Activated CD8-positive, alpha-beta memory T cell treated with anti-CD3 and anti-CD28 coated beads, Interleukin-2, amount 10 ng/mL, durations not matched to agents 7 days and 5 days (primary cell): ENCODE measurements at regions not wholly inside any gene's neighbourhood (a gene's known extent, or its start where the extent isn't known, plus 50 kb on each side); places are given as distances from the start of the nearest gene placed in this dataset.

Experiments
- ATAC-seq: fragments of 150-1000 bp; cut with Tn5 transposase; one replicate; pipeline ENCODE4 v1.10.0; 2021; ENCODE audit warnings: moderate library complexity
- CTCF ChIA-PET: fragments of 350-600 bp; sonication (Branson Sonifier 250); formaldehyde crosslinking; loops from one replicate; lab custom pipeline; 2021; ENCODE audit warnings: antibody characterized with exemption; lab: Charles Lee
- DNase-seq: peaks from one replicate; pipeline ENCODE4 v3.0.0-alpha.2; 2020
- H3K27ac Mint-ChIP-seq: one replicate; pipeline ENCODE4 v1.8.0; 2021; ENCODE audit warnings: mild to moderate bottlenecking, mixed read lengths
- H3K27me3 Mint-ChIP-seq: one replicate; pipeline ENCODE4 v1.8.0; 2021; ENCODE audit warnings: mixed read lengths
- H3K36me3 Mint-ChIP-seq: one replicate; pipeline ENCODE4 v1.8.0; 2021; ENCODE audit warnings: mild to moderate bottlenecking, mixed read lengths
- H3K4me1 Mint-ChIP-seq: one replicate; pipeline ENCODE4 v1.8.0; 2021; ENCODE audit warnings: mixed read lengths
- H3K4me3 Mint-ChIP-seq: one replicate; pipeline ENCODE4 v1.8.0; 2021; ENCODE audit warnings: mild to moderate bottlenecking, moderate library complexity, mixed read lengths
- H3K9me3 Mint-ChIP-seq: one replicate; pipeline ENCODE4 v1.8.0; 2022; ENCODE audit warnings: low read depth, mixed read lengths

DNA sequence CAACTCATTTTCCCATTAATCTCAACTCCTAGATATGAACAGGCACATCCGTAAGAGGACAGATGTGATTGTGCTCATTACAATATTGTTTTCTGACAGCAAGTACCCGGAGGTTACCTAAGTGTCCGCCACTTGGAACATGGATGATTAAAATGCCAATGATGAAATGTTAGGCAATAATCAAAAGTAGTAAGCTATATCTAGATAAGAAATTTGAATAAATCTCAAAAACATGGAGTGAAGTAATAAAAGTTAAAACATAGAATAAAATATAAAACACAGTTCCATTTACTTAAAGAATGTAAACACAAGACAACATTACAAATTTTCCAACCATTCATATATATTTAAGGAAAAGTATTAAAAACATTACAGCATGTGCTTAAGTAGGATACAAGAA is 59.2 kb upstream of the LY86 start:
- CTCF ChIA-PET: interaction anchor here (1.3 kb wide), 1 partner anchor 18 kb away, joined by 4 read pairs; no protein-coding TSS in a partner anchor
- peaks cover 79% of the 10 kb centered on the region for H3K27me3 Mint-ChIP-seq
- no peak overlapping the region for H3K4me3 Mint-ChIP-seq

DNA sequence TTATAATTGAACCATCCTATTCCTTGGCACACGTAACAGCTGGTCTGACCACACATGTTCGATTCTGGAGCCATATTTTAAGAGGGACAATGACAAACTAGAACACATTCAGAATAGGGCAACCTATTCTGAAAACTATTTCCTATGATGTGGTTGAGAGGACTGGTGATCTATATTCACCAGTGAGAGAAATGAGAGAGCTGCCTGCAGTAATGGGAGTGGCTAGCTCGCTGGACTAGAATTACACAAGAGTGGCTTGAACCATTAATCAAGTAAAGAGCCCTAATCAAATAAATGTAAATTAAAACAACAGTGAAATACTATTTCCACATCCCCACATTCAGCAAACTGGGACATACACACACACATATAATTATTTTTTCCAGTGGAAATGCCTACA is 55.3 kb upstream of the LY86 start:
- no peaks in the 10 kb centered on the region for H3K36me3 Mint-ChIP-seq
- peaks cover 1% of the 10 kb centered on the region for H3K9me3 Mint-ChIP-seq
- H3K27ac Mint-ChIP-seq: no peak overlapping the region
- no peaks in the 10 kb centered on the region for H3K4me1 Mint-ChIP-seq
- no peak for DNase-seq
- CTCF ChIA-PET: interaction anchor here (0.7 kb wide), 1 partner anchor 14 kb away, joined by 3 read pairs; no protein-coding TSS in a partner anchor
- no peak for ATAC-seq
- no peak overlapping the region for H3K4me3 Mint-ChIP-seq
- H3K27me3 Mint-ChIP-seq: peaks cover 63% of the 10 kb centered on the region

More for the DNA sequence above, 59.2 kb upstream of the LY86 start:
- no peaks in the 10 kb centered on the region for H3K4me1 Mint-ChIP-seq
- H3K27ac Mint-ChIP-seq: no peak overlapping the region
- no peaks in the 10 kb centered on the region for H3K36me3 Mint-ChIP-seq
- no peak for DNase-seq
- no peak for ATAC-seq
- H3K9me3 Mint-ChIP-seq: peaks cover 1% of the 10 kb centered on the region

DNA sequence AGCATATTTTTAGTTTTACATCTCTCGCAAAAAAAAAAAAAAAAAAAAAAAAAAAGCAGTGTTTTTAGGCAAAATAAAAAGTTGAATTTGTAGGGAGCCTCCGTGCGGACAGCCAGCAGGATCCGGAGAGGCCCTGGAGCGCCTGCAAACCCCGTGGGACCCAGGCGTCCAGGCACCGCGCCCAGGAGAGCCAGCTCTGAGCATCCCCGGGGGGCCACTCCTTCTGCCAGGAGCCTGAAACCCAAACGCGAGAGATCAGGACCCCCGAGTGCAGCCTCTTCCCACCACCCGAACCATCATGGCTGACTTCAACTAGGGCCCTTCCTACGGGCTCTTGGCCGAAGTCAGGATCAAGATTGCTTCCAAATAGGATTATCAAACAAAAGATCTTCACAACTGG is 54.1 kb upstream of the LY86 start:
- H3K27ac Mint-ChIP-seq: no peak overlapping the region
- H3K36me3 Mint-ChIP-seq: no peaks in the 10 kb centered on the region
- no peaks in the 10 kb centered on the region for H3K4me1 Mint-ChIP-seq
- H3K9me3 Mint-ChIP-seq: no peaks in the 10 kb centered on the region
- CTCF ChIA-PET: interaction anchor here (2.0 kb wide), 1 partner anchor 12 kb away, joined by 7 read pairs; no protein-coding TSS in a partner anchor
- H3K4me3 Mint-ChIP-seq: no peak overlapping the region
- no peak for ATAC-seq
- no peak for DNase-seq
- H3K27me3 Mint-ChIP-seq: peaks cover 65% of the 10 kb centered on the region

DNA sequence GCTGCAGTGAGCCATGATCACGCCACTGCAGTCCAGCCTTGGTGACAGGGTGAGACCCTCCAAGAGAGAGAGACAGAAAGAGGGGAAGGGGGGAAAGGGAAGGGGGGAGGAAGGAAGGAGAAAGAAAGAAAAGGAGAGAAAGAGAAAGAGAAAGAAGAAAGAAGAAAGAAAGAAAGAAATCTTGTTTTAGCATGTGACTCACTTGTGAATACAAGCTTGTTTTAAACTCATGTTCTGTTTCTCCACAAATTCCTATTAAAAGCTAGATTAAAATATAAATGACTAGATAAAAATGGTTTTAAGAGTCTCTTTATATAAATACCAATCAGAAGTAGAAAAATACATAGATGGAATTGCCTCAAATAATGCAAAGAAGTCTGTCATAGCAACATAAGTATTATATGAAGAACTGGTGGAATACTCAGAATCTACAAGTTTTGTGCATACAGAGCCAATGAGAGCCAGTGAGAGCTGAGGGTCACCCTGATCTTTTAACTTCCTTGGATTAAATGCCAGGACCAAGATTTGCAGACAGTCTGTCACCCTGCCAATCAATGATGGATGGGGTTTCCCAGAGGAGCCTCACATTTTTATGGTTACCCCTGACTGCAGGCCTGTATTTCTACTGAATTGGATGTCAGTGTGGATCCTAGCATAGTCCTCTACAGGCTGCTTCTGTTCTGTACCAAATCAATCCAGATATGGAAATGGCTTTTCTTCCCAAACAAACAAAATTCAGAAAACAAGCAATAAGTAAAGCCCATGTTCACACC is 50.8 kb upstream of the LY86 start:
- Mint-ChIP-seq H3K4me3 (no peak overlapping the region), H3K4me1 (no peaks in the 10 kb centered on the region), H3K36me3 (no peaks in the 10 kb centered on the region), H3K27ac (no peak overlapping the region), H3K27me3 (peaks cover 69% of the 10 kb centered on the region), H3K9me3 (no peaks in the 10 kb centered on the region)
- no peak for DNase-seq
- no peak for ATAC-seq
- CTCF ChIA-PET: interaction anchor here (2.9 kb wide), 1 partner anchor 10 kb away, joined by 9 read pairs; no protein-coding TSS in a partner anchor

DNA sequence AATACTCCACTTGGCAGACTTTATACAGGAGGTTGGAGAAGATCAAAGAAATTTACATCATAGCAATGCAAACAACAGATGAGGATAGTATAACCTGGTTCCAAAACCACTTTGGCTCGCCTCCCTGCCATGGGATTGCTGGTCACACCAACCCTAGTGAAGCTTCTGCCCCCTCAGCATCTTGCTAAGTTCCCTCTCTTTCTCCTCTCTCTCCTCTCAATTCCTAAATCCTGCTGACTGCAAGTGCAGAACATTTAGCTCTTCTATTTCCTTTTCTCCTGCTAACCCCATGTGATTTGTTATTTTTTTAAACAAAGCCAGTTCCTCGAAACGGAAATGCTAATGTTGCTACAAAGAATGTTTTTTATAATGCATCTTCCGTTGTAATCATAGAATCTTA is 50.3 kb upstream of the LY86 start:
- no peak overlapping the region for H3K27ac Mint-ChIP-seq
- CTCF ChIA-PET: interaction anchor here (1.4 to 2.9 kb wide), 2 partner anchors 9 to 11 kb away, joined by 4 to 9 read pairs; no protein-coding TSS in a partner anchor
- DNase-seq (no peak), ATAC-seq (no peak)
- H3K9me3 Mint-ChIP-seq: no peaks in the 10 kb centered on the region
- no peaks in the 10 kb centered on the region for H3K36me3 Mint-ChIP-seq
- no peak overlapping the region for H3K4me3 Mint-ChIP-seq
- no peaks in the 10 kb centered on the region for H3K4me1 Mint-ChIP-seq
- H3K27me3 Mint-ChIP-seq: peaks cover 69% of the 10 kb centered on the region
